ENCODE measurements at regions not wholly inside any gene's neighbourhood (a gene's known extent, or its start where the extent isn't known, plus 50 kb on each side); places are given as distances from the start of the nearest gene placed in this dataset.

- DNase-seq: no peak
These were observed 687.4 kb upstream of the SEMA6A start for GRCh38 chr5:117261948-117262571.

DNA sequence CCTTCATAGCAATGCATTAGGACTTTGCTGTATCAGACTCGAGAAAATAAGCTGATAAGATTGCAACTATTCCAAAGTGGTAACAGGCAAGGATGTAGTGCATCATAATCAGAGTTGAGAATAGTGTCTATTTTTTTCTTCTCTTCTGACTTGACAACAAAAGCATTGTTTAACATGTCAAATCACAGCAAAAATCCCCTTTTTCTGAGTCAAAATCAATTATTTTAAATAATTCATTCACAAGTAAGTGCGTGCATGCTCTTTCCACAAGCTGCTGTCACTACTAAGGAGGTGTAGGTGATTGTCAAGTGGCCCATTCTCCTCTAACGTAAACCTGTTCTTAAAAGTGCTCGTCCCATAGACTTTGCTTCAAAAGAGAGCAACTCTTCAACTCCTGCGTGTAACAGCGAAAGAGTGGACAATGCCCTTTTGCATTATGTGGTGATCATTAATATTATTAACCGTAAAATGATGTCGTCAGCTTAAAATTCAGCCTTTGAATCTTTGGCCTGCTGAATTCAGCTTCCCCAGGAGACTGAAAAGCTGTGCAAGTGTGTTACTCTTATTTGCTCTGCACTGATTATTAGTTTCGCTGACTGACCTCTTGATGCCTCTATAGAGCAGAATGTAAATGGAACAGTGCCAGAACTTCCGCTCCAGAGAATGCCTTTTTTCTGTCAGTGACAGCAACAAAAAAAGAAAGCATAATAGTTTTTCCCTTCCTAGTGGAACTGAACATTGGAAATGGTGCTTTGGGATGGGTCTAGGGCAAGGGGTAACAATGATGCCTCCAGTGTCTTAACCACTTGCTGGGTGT is 680.8 kb upstream of the SEMA6A start:
- no peak for DNase-seq

GRCh38 chr5:117252566-117252965 is 677.9 kb upstream of the SEMA6A start:
- no peak for DNase-seq

GRCh38 chr5:117249086-117249815 is 674.6 kb upstream of the SEMA6A start:
- DNase-seq: no peak

- no peak for DNase-seq
These were observed 671.8 kb upstream of the SEMA6A start for GRCh38 chr5:117246424-117246823.

- no peak for DNase-seq
These were observed 670.5 kb upstream of the SEMA6A start for GRCh38 chr5:117245130-117245529.

GRCh38 chr5:117242028-117242427 is 667.4 kb upstream of the SEMA6A start:
- DNase-seq: no peak

GRCh38 chr5:117236941-117237340 is 662.3 kb upstream of the SEMA6A start:
- DNase-seq: no peak

DNA sequence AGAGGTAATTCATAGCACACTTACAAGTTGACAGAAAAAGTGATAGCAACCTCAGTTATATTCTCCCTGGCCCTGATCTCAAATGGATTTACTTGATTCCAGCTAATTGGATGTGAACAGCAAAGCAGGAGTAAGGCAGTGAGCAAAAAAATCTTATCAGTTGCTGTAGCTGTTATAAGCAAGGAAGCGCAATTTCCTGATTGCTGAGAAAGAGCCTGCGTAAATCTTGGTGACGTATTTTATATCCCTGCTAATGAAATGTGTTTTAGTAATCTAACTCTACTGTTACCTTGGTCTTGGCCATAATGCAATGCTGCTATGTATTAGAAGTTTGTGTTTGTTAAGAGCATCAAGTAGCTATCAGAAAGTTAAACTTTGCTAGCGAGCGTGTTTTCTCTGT is 661.2 kb upstream of the SEMA6A start:
- DNase-seq: no peak

DNA sequence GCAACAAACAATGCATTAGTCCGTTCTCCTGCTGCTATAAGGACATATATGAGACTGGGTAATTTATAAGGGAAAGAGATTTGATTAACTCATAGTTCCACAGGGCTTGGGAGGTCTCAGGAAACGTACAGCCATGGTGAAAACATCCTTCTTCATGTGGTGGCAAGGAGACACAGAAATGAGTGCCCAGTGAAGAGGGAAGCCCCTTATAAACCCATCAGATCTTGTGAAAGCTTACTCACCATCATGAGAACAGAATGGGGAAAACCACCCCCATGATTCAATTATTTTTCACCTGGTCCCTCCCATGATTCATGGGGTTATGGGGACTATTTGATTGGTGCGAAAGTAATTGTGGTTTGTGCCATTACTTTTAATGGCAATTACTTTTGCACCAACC is 655.8 kb upstream of the SEMA6A start:
- DNase-seq: no peak

GRCh38 chr5:117220730-117221129 is 646.1 kb upstream of the SEMA6A start:
- DNase-seq: no peak

DNA sequence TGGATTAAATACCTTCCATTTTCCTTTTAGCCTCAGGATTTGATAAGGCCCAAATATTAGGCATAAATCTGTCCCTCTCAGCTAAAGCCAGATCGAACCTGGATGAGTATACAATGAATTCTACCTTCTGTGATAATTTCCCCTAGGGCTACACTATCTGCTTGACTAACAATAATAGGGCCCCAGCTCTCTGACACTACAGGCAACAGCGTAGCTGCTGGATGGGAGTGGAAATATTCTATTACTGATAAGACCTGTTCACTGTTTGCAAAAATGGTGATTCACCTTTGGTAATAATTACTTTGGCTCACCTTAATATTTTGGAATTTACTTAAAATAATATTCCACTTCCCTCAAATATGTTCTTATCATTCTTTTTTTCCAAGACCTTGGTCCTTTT is 644.2 kb upstream of the SEMA6A start:
- no peak for DNase-seq

DNA sequence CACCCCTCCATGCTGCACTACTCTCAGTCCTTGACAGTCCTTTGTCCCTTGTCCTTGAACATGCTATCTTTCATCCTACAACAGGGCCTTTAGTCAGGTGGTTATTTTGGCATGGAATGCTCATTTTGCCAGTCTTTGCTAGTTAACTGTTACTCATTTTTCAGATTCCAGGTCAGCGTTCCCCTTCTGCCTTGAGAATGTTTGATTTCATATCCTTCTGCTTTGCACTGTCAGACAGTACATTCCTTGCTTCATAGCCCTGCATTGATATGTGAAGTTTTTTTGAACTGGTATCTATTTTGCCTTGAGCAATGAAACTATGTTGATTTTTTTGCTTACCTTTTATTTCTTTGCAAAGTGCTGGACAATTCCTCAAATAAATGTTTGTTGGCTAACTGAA is 638.2 kb upstream of the SEMA6A start:
- no peak for DNase-seq

- DNase-seq: no peak
These were observed 636.2 kb upstream of the SEMA6A start for GRCh38 chr5:117210796-117211195.

GRCh38 chr5:117209479-117209878 is 634.9 kb upstream of the SEMA6A start:
- DNase-seq: no peak

DNA sequence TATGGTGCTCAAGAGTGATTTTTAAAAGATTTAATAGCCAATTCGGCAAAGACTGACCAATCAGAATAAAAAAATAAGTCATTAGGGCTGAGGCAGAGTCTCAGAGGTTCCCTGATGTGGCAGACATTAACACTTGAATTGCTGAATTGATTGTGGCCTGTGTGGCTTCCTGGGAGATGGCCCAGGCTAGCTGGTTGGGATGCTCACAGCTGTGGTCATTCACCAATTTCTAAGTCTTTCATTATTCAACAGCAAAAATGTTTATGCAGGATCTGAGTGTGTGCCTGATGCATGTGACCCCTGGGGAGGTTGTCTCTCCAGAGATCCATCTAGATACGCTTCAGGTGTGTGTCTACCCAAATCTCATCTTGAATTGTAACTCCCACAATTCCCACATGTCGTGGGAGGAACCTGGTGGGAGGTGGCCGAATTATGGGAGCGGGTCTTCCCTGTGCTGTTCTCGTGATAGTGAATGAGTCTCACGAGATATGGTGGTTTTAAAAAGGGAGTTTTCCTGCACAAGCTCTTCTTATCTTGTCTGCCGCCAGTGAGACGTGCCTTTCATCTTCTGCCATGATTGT is 632.6 kb upstream of the SEMA6A start:
- no peak for DNase-seq

DNA sequence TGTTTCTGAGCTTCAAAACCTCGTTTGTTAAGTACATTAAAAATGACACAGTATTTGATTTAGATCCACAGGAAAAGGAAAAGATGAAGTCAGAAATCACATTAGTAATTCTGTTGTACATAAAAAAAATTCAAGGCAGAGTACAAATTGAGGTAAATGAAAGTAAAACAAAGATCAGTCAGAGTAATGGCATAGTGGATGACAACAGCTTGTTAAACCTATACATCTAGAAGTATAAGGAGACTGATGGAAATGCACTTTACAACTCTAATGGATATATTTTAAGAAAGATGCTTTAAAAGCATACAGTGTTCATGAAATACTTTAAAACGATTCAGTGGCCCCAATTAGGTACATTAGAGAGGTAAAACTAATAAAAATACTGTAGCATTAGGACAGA is 631.3 kb upstream of the SEMA6A start:
- no peak for DNase-seq

GRCh38 chr5:117204926-117205869 is 630.6 kb upstream of the SEMA6A start:
- DNase-seq: no peak

- DNase-seq: no peak
These were observed 629.8 kb upstream of the SEMA6A start for GRCh38 chr5:117204404-117204803.

GRCh38 chr5:117203584-117203983 is 629.0 kb upstream of the SEMA6A start:
- DNase-seq: no peak

DNA sequence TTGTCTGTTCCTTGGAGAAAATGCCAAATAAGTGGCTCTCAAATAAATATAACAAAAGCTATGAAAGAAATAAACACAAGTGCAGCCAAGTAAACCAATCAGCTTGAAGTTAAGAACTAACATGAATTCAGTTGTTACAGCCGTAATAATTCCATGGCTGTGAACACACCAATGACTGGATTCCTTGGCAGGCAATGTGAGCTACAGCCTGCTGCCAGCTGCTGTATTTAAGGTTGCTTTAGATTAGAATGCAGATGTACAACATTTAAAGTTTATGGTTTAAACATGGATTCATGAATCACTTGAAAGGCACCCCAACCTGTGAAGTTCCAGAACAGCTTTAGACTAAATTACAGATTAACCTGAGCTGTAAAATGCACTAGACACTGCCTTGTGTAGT is 626.4 kb upstream of the SEMA6A start:
- no peak for DNase-seq

- DNase-seq: no peak
These were observed 620.5 kb upstream of the SEMA6A start for GRCh38 chr5:117195076-117195475.

Data from activated effector memory CD4-positive, alpha-beta T cell treated with anti-CD3 and anti-CD28 coated beads, Interleukin-2, amount 50 U/mL, for 16 hours (primary cell).